T1000 (cell line): ENCODE measurements at regions not wholly inside any gene's neighbourhood (a gene's known extent, or its start where the extent isn't known, plus 50 kb on each side); places are given as distances from the start of the nearest gene placed in this dataset.
"Not testable (repeated sequence)": the region's sequence is repeated elsewhere in the genome, so short reads cannot be mapped to it uniquely, and the experiment has no call there.

Source experiments
- DNase-seq: peaks from one replicate; lab custom pipeline; 2025; ENCODE audit warnings: mixed read lengths; lab: John Stamatoyannopoulos, UW

GRCh38 chr2:19654310-19655090 lies 247.3 kb downstream of the TTC32 start:
- no peak for DNase-seq

GRCh38 chr2:19653509-19653908 lies 248.3 kb downstream of the TTC32 start:
- DNase-seq = no peak

- no peak for DNase-seq
Measured at GRCh38 chr2:19652811-19653210, 249.0 kb downstream of the TTC32 start.

- DNase-seq = no peak
Measured at GRCh38 chr2:19651466-19651865, 250.3 kb downstream of the TTC32 start.

- peak; percentile 51 for DNase-seq
Measured at GRCh38 chr2:19649785-19650380, 251.9 kb downstream of the TTC32 start.

- DNase-seq = no peak
Measured at GRCh38 chr2:19649142-19649541, 252.6 kb downstream of the TTC32 start.

- no peak for DNase-seq
Measured at GRCh38 chr2:19648583-19648982, 253.2 kb downstream of the TTC32 start.

- no peak for DNase-seq
Measured at GRCh38 chr2:19646987-19647386, 254.8 kb downstream of the TTC32 start.

- no peak for DNase-seq
Measured at GRCh38 chr2:19644763-19645162, 257.0 kb downstream of the TTC32 start.

- no peak for DNase-seq
Measured at GRCh38 chr2:19643117-19643518, 258.7 kb downstream of the TTC32 start.

- DNase-seq = no peak
Measured at GRCh38 chr2:19642501-19642900, 259.3 kb downstream of the TTC32 start.

- DNase-seq = no peak
Measured at GRCh38 chr2:19635951-19636510, 265.8 kb downstream of the TTC32 start.

GRCh38 chr2:19632403-19632991 lies 269.3 kb downstream of the TTC32 start:
- DNase-seq = no peak

- DNase-seq = no peak
Measured at GRCh38 chr2:19631871-19632270, 269.9 kb downstream of the TTC32 start.

- DNase-seq = no peak
Measured at GRCh38 chr2:19630921-19631320, 270.9 kb downstream of the TTC32 start.

GRCh38 chr2:19627359-19627758 lies 268.9 kb upstream of the OSR1 start:
- no peak for DNase-seq

- DNase-seq = no peak
Measured at GRCh38 chr2:19623488-19623887, 265.1 kb upstream of the OSR1 start.

GRCh38 chr2:19617257-19617848 lies 258.9 kb upstream of the OSR1 start:
- DNase-seq = no peak

- not testable (repeated sequence) for DNase-seq
Measured at GRCh38 chr2:19615402-19615801, 257.0 kb upstream of the OSR1 start.

- no peak for DNase-seq
Measured at GRCh38 chr2:19614066-19614465, 255.6 kb upstream of the OSR1 start.

GRCh38 chr2:19611491-19612332 lies 253.3 kb upstream of the OSR1 start:
- peak; percentile 55 for DNase-seq

GRCh38 chr2:19609266-19609665 lies 250.8 kb upstream of the OSR1 start:
- no peak for DNase-seq
